SU-DHL-6 (cell line): ENCODE measurements at regions not wholly inside any gene's neighbourhood (a gene's known extent, or its start where the extent isn't known, plus 50 kb on each side); places are given as distances from the start of the nearest gene placed in this dataset.

ENCODE experiments used
- H2AFZ ChIP-seq: fragments of 200-600 bp; sonication (generic); 2 replicates; pipeline ENCODE4 v1.6.1; 2014; ENCODE audit warnings: low read depth, mild to moderate bottlenecking, moderate library complexity, mixed read lengths, antibody characterized with exemption, low read length; ENCODE audit not compliant: severe bottlenecking
- H3F3A ChIP-seq: fragments of 200-600 bp; shearing (Covaris generic); 2 replicates; pipeline ENCODE4 v1.6.0; 2016; ENCODE audit warnings: antibody characterized with exemption, mild to moderate bottlenecking; ENCODE audit not compliant: insufficient read depth
- H3K27ac ChIP-seq: fragments of 200-600 bp; sonication (generic); 2 replicates; pipeline ENCODE4 v1.5.1; 2016; ENCODE audit warnings: low read depth, mild to moderate bottlenecking, low read length, moderate library complexity, mixed read lengths
- H3K27me3 ChIP-seq: fragments of 200-600 bp; sonication (generic), shearing (Covaris generic); 2 replicates; pipeline ENCODE4 v1.6.0; 2014; ENCODE audit warnings: mild to moderate bottlenecking, low read length
- H3K36me3 ChIP-seq: fragments of 200-600 bp; sonication (generic); 2 replicates; pipeline ENCODE4 v1.6.1; 2014; ENCODE audit warnings: mild to moderate bottlenecking, low read length, mixed read lengths
- H3K4me2 ChIP-seq: fragments of 300-600, 200-600 bp; shearing (Covaris generic), sonication (generic); 2 replicates; pipeline ENCODE4 v1.6.0; 2014; ENCODE audit warnings: low read length, low read depth, mild to moderate bottlenecking; ENCODE audit not compliant: poor library complexity, severe bottlenecking
- H3K4me3 ChIP-seq: fragments of 200-600 bp; sonication (generic); 2 replicates; pipeline ENCODE4 v1.5.1; 2014; ENCODE audit warnings: antibody characterized with exemption, low read length, mild to moderate bottlenecking, mixed read lengths; ENCODE audit not compliant: insufficient read depth, poor library complexity, severe bottlenecking
- H3K79me2 ChIP-seq: fragments of 200-600 bp; sonication (generic); 2 replicates; pipeline ENCODE4 v1.6.1; 2014; ENCODE audit warnings: mild to moderate bottlenecking, low read length, moderate library complexity; ENCODE audit not compliant: insufficient read depth
- H3K9ac ChIP-seq: fragments of 200-600 bp; sonication (generic); 2 replicates; pipeline ENCODE4 v1.7.0; 2014; ENCODE audit warnings: mild to moderate bottlenecking, low read length
- H3K9me2 ChIP-seq: fragments of 200-600 bp; sonication (generic); replicated peaks from 2 replicates; pipeline ENCODE4 v1.6.1; 2014; ENCODE audit warnings: low read length; ENCODE audit not compliant: insufficient read depth
- H3K9me3 ChIP-seq: fragments of 200-600 bp; sonication (generic); 2 replicates; pipeline ENCODE4 v1.6.1; 2014; ENCODE audit warnings: low read length, mixed read lengths; ENCODE audit not compliant: insufficient read depth
- H4K20me1 ChIP-seq: fragments of 200-600 bp; sonication (generic); 2 replicates; pipeline ENCODE4 v1.6.1; 2014; ENCODE audit warnings: low read depth, mild to moderate bottlenecking, antibody characterized with exemption, low read length, moderate library complexity, mixed read lengths
- EZH2phosphoT487 ChIP-seq: fragments of 200-600 bp; sonication (generic), shearing (Covaris generic); conservative IDR thresholded peaks from 2 replicates; pipeline ENCODE4 v1.6.1; 2018; ENCODE audit warnings: mild to moderate bottlenecking, antibody characterized with exemption, low read length, moderate library complexity, mixed read lengths
- TF ChIP-seq, protein P1 (sequence below): fragments of 200-600 bp; sonication (generic); IDR thresholded peaks from one replicate; pipeline ENCODE4 v1.5.1; 2017; ENCODE audit warnings: antibody characterized with exemption, mild to moderate bottlenecking, low read length, moderate library complexity; ENCODE audit not compliant: insufficient read depth, poor library complexity, severe bottlenecking

DNA sequence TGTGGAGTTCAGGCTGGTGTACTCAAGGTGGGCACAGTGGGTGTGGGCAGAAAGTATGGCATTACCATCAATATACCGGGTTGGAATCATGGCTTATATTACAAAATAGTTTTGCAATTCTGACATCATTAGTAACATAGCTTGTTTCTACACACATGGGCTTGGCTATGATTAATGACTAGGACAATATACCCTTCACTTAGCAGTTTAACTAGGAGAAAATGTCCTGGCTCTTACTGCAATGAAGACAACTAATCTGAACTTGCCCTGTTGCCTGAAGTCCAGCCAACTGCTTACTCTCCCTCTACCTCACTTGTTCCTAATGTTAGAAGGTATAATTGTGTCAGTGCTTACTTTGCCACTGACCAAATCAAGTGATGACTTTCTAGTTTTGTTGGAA lies 612.5 kb downstream of the EFNA5 start:
- H3K9ac ChIP-seq, result no peak overlapping the region
- no peaks in the 10 kb centered on the region for H3K9me2 ChIP-seq
- no peaks in the 10 kb centered on the region for H3K27me3 ChIP-seq
- no peak overlapping the region for H3K4me3 ChIP-seq
- H3K36me3 ChIP-seq, result no peaks in the 10 kb centered on the region
- no peak overlapping the region for H3K4me2 ChIP-seq
- no peak overlapping the region for H3K27ac ChIP-seq
- TF ChIP-seq EZH2phosphoT487, result no peak
- H3K9me3 ChIP-seq, result no peaks in the 10 kb centered on the region
- H3F3A ChIP-seq, result no peaks in the 10 kb centered on the region
- no peaks in the 10 kb centered on the region for H4K20me1 ChIP-seq
- no peak overlapping the region for H2AFZ ChIP-seq
- H3K79me2 ChIP-seq, result no peaks in the 10 kb centered on the region

DNA sequence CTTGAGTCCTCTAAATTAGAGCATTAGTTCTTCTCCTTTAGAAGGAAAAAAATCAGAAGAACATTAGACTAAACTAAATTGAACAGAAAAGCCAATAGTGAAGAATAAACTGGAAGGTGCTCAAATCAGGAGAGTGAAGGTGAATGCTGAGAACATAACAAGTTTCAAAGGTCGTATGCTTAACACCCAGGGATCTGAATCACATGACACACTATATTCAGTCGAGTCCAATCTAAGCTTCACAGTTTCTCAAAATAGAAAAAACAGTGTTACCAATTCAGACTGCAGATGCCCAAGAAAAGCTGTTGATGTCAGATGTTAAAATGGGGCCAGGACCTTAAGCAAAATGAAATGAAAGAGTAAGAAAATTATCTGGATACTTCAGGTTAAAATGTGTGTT lies 614.5 kb downstream of the EFNA5 start:
- no peaks in the 10 kb centered on the region for H3K79me2 ChIP-seq
- no peak overlapping the region for H3K9ac ChIP-seq
- H3K27ac ChIP-seq, result no peak overlapping the region
- no peaks in the 10 kb centered on the region for H3K36me3 ChIP-seq
- H3K9me3 ChIP-seq, result no peaks in the 10 kb centered on the region
- TF ChIP-seq, protein P1, sequence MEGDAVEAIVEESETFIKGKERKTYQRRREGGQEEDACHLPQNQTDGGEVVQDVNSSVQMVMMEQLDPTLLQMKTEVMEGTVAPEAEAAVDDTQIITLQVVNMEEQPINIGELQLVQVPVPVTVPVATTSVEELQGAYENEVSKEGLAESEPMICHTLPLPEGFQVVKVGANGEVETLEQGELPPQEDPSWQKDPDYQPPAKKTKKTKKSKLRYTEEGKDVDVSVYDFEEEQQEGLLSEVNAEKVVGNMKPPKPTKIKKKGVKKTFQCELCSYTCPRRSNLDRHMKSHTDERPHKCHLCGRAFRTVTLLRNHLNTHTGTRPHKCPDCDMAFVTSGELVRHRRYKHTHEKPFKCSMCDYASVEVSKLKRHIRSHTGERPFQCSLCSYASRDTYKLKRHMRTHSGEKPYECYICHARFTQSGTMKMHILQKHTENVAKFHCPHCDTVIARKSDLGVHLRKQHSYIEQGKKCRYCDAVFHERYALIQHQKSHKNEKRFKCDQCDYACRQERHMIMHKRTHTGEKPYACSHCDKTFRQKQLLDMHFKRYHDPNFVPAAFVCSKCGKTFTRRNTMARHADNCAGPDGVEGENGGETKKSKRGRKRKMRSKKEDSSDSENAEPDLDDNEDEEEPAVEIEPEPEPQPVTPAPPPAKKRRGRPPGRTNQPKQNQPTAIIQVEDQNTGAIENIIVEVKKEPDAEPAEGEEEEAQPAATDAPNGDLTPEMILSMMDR, result no peak
- TF ChIP-seq EZH2phosphoT487, result no peak
- H3F3A ChIP-seq, result no peaks in the 10 kb centered on the region
- H4K20me1 ChIP-seq, result no peaks in the 10 kb centered on the region
- no peaks in the 10 kb centered on the region for H3K27me3 ChIP-seq
- no peak overlapping the region for H3K4me2 ChIP-seq
- no peak overlapping the region for H2AFZ ChIP-seq
- no peak overlapping the region for H3K4me3 ChIP-seq
- no peaks in the 10 kb centered on the region for H3K9me2 ChIP-seq

DNA sequence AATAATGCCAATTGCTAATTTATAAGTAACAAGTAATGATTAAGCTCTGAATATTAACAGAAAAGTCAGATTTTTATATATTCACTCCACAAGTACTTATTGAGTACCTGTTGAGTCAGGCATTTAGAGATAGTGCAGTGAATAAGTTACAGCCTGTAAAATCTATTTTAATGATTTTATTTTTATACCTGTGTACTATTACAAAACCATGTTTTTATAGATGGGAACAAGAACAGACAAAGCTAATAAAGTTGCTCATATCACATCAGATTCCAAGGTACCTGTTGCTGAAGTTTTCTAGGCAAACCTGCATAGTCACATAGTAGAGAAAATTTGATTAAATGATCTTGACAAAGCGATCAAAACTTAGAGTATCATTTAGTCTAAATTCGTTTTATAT lies 623.7 kb downstream of the EFNA5 start:
- H3K36me3 ChIP-seq, result no peaks in the 10 kb centered on the region; the same call in 1 of the 2 replicates
- H3K27me3 ChIP-seq, result no peaks in the 10 kb centered on the region
- H4K20me1 ChIP-seq, result no peaks in the 10 kb centered on the region
- H3F3A ChIP-seq, result no peaks in the 10 kb centered on the region
- TF ChIP-seq, protein P1, result no peak
- no peak for TF ChIP-seq EZH2phosphoT487
- H3K27ac ChIP-seq, result no peak overlapping the region
- no peak overlapping the region for H3K4me2 ChIP-seq
- no peak overlapping the region for H3K4me3 ChIP-seq
- H3K79me2 ChIP-seq, result no peaks in the 10 kb centered on the region
- H3K9me2 ChIP-seq, result no peaks in the 10 kb centered on the region
- H3K9me3 ChIP-seq, result no peaks in the 10 kb centered on the region
- H3K9ac ChIP-seq, result no peak overlapping the region
- H2AFZ ChIP-seq, result no peak overlapping the region

DNA sequence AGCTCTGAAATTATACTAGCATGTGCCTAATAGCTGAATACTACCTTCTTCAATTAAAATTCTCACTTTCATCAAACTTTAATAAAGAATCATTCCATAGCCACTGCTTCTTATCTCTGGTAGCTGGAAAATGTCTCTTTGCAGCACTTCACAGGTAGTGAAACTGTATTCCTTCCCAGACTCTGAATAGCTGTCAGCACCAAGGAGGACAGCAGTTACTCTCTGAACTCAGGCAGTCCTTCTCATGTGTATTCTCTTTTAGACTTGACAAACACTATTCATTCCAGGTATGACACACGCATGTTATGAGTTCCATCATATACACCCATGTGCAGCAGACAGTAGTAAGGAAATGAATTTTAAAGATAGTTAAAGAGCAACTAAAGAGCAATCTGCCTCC lies 627.1 kb downstream of the EFNA5 start:
- Histone ChIP-seq H3F3A (no peaks in the 10 kb centered on the region), H3K4me3 (no peak overlapping the region), H3K27me3 (no peaks in the 10 kb centered on the region), H2AFZ (no peak overlapping the region), H3K36me3 (no peaks in the 10 kb centered on the region), H3K9me2 (no peaks in the 10 kb centered on the region), H3K79me2 (no peaks in the 10 kb centered on the region), H3K9ac (no peak overlapping the region), H4K20me1 (no peaks in the 10 kb centered on the region), H3K9me3 (no peaks in the 10 kb centered on the region), H3K27ac (no peak overlapping the region), H3K4me2 (no peak overlapping the region)
- no peak for TF ChIP-seq EZH2phosphoT487
- TF ChIP-seq, protein P1, result no peak
